ENCODE measurements at regions not wholly inside any gene's neighbourhood (a gene's known extent, or its start where the extent isn't known, plus 50 kb on each side); places are given as distances from the start of the nearest gene placed in this dataset.

DNA sequence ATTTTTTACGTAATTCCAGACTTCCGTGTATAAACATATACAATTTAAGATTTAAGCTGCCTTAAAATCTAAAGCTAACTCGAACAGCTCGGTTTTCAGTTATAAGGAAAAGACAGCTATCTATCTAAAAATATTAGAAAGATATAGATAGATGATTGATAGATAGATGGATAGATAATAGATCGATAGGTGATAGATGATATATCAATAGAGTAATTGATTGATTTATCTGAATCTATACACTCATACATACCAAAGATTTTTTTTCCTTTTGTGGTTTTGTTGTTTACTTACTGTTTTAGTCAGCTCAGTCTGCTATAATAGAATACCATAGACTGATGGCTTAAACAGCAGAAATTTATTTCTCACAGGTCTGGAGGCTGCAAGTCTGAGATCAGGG lies 278.5 kb upstream of the PLD5 start:
- no peak overlapping the region for H3K27ac ChIP-seq
- H3K27me3 ChIP-seq (replicated peaks; ENCODE audit: insufficient read depth): no peaks in the 10 kb centered on the region
- no peak for DNase-seq (ENCODE audit: low spot score)
- TF ChIP-seq, protein P1, sequence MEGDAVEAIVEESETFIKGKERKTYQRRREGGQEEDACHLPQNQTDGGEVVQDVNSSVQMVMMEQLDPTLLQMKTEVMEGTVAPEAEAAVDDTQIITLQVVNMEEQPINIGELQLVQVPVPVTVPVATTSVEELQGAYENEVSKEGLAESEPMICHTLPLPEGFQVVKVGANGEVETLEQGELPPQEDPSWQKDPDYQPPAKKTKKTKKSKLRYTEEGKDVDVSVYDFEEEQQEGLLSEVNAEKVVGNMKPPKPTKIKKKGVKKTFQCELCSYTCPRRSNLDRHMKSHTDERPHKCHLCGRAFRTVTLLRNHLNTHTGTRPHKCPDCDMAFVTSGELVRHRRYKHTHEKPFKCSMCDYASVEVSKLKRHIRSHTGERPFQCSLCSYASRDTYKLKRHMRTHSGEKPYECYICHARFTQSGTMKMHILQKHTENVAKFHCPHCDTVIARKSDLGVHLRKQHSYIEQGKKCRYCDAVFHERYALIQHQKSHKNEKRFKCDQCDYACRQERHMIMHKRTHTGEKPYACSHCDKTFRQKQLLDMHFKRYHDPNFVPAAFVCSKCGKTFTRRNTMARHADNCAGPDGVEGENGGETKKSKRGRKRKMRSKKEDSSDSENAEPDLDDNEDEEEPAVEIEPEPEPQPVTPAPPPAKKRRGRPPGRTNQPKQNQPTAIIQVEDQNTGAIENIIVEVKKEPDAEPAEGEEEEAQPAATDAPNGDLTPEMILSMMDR (IDR thresholded peaks at IDR 0.05): no peak
- H3K36me3 ChIP-seq: no peaks in the 10 kb centered on the region
- H3K4me1 ChIP-seq (ENCODE audit: control insufficient read depth in 1 of 2, low read depth in 2 of 2): no peaks in the 10 kb centered on the region
- no peak for ATAC-seq (ENCODE audit: insufficient number of reproducible peaks, low FRiP score, low read depth)
- no peaks in the 10 kb centered on the region for H3K9me3 ChIP-seq
- no peak overlapping the region for H3K4me3 ChIP-seq

DNA sequence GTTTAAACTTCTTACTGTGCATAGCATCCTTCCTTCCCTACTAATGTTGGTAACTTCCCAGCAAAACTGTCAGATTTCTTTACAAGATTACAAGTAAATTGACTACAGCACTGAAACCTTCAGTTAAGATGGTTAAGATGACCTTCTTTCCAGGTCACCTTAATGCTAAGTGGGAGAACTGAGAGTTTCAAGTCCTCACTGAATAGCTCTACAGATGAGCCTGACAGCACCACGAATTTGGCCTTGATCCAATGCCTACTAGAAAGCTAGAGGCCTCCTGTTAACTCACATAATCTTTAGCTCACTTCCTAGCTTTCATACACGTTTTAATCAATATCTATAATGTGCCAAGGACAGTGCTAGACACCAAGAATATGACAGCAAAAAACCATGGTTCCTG lies 276.0 kb upstream of the PLD5 start:
- Histone ChIP-seq H3K4me1 (ENCODE audit: control insufficient read depth in 1 of 2, low read depth in 2 of 2) (no peaks in the 10 kb centered on the region), H3K27ac (no peak overlapping the region), H3K36me3 (no peaks in the 10 kb centered on the region), H3K9me3 (no peaks in the 10 kb centered on the region), H3K4me3 (no peak overlapping the region), H3K27me3 (replicated peaks; ENCODE audit: insufficient read depth) (no peaks in the 10 kb centered on the region)
- no peak for ATAC-seq (ENCODE audit: insufficient number of reproducible peaks, low FRiP score, low read depth)
- DNase-seq (ENCODE audit: low spot score): no peak
- TF ChIP-seq, protein P1 (IDR thresholded peaks at IDR 0.05): no peak

DNA sequence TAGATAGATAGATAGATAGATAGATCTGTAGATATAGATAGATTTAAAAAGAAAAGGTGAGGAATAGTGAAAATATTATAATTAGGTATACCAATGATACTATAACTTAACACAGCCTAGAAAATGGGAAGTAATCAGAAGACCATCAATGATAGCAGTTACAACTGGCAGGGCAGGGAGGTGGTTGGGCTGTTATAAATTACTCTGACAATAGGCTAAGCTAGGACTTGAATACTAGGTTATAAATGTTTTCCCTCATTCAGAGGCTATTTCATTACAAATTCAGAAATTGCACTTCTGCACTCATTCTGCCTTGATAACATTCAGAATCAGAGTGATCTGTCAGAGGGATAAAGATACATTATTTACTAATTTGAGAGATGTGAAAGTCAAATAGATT lies 273.4 kb upstream of the PLD5 start:
- TF ChIP-seq, protein P1 (IDR thresholded peaks at IDR 0.05): no peak
- H3K4me1 ChIP-seq (ENCODE audit: control insufficient read depth in 1 of 2, low read depth in 2 of 2): no peaks in the 10 kb centered on the region
- no peak for DNase-seq (ENCODE audit: low spot score)
- ATAC-seq (ENCODE audit: insufficient number of reproducible peaks, low FRiP score, low read depth): no peak
- no peak overlapping the region for H3K27ac ChIP-seq
- no peak overlapping the region for H3K4me3 ChIP-seq
- H3K36me3 ChIP-seq: no peaks in the 10 kb centered on the region
- no peaks in the 10 kb centered on the region for H3K9me3 ChIP-seq
- no peaks in the 10 kb centered on the region for H3K27me3 ChIP-seq (replicated peaks; ENCODE audit: insufficient read depth)

DNA sequence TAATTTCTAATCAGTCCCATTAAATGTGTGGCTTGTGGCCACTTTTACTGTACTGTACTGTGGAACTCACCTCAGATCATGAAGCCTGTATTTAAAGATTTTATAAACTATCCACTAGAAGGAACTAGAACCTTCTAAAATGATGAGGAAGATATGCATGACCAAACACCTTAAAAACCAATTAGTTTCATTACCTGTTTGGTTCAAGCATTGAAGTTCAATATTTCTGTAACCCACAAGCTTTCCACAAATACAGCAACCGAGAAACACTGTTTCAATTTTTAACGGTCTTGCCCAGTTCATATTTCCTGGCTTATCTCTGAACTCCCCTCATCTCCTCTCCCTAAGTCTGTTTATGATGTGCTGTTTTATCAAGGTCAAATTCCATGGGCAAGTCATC lies 264.3 kb upstream of the PLD5 start:
- H3K9me3 ChIP-seq: no peaks in the 10 kb centered on the region
- DNase-seq (ENCODE audit: low spot score): no peak
- TF ChIP-seq, protein P1 (IDR thresholded peaks at IDR 0.05): no peak
- no peak overlapping the region for H3K4me3 ChIP-seq
- H3K4me1 ChIP-seq (ENCODE audit: control insufficient read depth in 1 of 2, low read depth in 2 of 2): no peaks in the 10 kb centered on the region
- no peaks in the 10 kb centered on the region for H3K27me3 ChIP-seq (replicated peaks; ENCODE audit: insufficient read depth)
- H3K36me3 ChIP-seq: no peaks in the 10 kb centered on the region
- no peak overlapping the region for H3K27ac ChIP-seq
- no peak for ATAC-seq (ENCODE audit: insufficient number of reproducible peaks, low FRiP score, low read depth)

DNA sequence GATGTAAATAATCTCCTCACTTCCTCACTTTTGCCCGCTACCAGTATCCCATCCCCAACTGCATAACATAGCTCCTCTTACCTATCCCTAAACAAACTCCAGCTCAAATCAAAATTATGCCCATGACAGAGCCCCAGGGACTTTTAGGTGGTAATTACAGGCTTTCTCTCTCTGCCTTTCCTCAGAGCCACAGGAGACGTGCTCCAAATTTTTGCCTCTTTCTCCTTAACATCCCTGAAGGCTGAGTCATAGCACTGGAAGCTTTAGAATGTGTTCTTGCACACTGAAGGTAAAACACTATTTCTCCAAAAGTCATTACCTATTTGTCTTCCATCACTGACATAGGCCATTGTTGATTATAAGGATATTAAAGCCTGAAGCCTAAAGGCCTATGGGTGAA lies 263.5 kb upstream of the PLD5 start:
- H3K4me3 ChIP-seq: no peak overlapping the region
- TF ChIP-seq, protein P1 (IDR thresholded peaks at IDR 0.05): no peak
- H3K4me1 ChIP-seq (ENCODE audit: control insufficient read depth in 1 of 2, low read depth in 2 of 2): no peaks in the 10 kb centered on the region
- H3K27ac ChIP-seq: no peak overlapping the region
- ATAC-seq (ENCODE audit: insufficient number of reproducible peaks, low FRiP score, low read depth) (no peak), DNase-seq (ENCODE audit: low spot score) (no peak)
- H3K9me3 ChIP-seq: no peaks in the 10 kb centered on the region
- H3K36me3 ChIP-seq: no peaks in the 10 kb centered on the region
- no peaks in the 10 kb centered on the region for H3K27me3 ChIP-seq (replicated peaks; ENCODE audit: insufficient read depth)
